Pulmonary artery endothelial cell (primary cell): ENCODE measurements at regions not wholly inside any gene's neighbourhood (a gene's known extent, or its start where the extent isn't known, plus 50 kb on each side); places are given as distances from the start of the nearest gene placed in this dataset.

Experiments
- DNase-seq: peaks from one replicate; pipeline ENCODE4 v3.0.0-alpha.2; 2011; ENCODE audit warnings: low read depth, low spot score

DNA sequence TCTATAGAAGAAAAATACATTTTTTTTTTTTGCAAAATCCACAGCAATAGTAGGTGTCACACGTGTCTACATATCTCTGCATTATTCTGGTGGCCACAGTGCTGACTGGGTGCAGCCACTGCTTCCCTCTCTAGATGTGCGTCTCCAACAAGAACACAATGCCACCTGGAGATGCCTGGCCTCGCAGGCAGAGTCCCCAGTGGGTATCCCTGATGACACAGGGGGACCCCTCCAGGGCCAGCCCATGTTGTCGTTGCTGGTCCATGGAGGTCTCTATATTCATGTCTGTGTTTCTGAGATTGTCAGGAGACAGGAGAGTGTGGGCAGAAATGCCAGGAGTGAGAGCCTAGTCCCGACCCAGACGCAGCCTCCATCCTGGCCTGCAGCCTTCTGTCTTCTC is 345.9 kb upstream of the SHH start:
- no peak for DNase-seq

DNA sequence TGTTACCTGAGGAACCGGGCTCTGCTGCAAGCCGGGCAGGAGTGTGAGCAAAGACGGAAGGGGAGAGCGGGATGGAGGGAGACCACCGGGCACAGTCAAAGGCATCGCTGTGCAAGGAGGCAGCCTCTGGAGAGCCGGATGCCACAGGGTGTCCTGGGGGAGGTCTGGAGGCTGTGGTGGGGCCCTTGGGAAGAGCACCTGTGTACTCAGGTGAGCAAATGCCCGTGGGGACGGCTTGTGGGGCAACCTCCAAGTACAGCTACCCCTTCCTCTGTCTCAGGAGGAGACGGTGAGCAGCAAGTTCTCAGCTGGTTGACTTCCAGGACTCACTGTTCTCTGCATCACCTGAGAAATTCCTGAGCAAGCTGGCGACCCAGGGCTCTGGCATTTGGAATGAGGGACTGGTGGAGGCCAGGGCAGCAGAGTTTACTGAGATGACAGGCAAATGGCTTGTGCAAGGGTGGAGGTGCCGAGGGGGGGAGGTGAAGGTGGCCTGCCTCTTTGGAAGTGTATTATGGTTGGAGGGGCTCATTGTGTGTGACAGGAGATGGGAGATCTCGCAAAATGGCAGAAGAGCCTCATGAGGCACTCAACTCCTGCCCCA is 345.2 kb upstream of the SHH start:
- DNase-seq, result no peak

DNA sequence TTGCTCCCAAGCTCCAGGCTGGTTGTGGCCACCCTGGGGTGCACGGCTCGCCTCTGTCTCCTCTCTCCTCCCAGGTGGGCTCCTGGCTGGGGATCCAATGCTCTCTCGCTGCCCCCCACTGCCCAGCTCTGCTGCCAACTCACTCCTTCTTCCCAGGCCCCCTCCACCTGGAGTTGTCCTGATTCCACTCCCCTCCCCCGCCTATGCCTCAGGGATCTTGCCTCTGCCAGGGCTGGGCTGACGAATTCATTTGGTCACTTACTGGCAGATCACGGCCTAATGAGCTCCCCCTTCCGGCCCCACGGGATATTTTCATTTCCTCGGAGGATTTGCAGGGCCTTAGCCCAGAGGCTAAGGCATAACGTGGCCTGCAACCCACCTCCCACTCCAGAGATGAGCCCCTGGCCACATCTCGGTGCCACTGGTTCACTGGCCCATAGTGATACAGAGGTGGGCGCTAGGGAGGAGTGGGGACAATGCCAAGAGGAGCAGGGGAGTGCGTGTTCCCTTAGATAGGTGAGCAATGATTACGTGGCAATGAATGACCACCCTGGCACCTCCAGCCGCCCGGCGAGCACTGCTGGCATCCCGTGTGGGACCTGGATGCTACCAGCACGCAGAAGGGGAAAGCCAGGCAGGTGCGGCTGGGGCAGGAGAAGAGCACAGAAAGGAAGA is 344.6 kb upstream of the SHH start:
- DNase-seq, result no peak

DNA sequence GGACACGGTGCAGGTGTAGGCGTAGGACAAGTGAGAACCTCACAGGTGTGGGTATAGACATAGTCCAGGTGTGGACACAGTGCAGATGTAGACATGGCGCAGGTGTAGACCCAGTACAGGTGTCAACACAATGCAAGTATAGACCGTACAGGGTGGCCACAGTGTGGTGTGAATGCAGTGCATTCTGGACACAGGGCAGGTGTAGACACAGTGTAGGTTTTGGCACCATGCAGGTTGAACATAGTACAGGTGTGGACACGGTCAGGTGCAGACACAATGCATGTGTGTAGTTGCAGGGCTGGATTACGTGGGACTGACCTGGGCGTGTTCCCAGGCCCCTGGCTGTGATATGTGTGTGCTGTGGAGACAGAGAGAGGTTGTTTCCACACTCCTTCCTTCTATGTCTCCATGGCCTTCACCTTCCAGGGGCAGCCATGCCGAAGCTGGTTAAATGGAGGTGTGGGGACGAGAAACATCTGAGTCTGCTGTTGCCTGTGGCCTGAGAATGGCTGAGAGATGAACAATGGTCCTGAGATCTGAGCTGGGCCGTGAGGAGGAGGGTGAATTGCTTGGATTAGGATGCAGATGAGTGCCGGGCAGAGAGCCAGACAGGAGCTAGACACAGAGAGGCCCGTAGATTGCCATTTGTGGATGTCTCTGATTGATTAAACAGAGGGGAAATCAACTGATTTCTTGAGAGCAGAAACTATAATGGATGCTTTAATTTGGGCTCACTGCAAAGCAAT is 343.9 kb upstream of the SHH start:
- DNase-seq, result no peak

DNA sequence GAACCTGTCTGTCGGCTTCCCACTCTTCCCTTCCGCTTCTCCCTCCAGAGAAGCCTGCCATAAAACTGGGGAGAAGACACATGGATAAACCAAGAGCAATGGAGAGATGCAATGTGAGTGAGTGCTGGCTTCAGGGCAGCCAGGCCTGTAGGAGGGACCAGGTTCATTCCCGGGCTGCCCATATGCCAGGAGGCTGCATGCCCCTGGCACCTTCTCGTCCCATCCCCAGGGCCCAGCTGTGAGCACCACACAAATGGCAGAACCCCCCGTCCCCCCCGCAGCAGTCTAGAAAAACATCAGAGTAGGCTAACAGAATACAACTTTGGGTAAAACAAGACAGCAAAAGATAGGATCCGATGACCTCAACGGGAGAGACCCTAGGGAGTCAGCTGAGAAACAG is 341.3 kb upstream of the SHH start:
- DNase-seq, result no peak

DNA sequence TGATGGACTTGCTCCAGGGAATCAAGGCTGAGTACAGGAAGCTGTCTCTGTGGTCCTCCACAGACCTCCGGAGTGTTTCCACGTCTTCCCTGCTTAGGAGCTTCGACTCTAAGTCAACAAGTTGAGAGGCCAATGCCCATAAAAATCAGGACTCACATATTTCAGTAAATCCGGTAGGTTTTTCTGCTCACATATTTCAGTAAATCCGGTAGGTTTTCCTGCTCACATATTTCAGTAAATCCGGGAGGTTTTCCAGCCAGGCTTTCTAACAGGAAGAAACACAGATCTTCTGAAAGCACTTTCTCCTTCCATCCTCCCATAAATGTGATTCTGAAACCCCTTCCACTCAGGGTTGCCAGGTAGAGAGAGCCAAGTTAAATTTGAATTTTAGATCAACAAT is 340.1 kb upstream of the SHH start:
- no peak for DNase-seq

DNA sequence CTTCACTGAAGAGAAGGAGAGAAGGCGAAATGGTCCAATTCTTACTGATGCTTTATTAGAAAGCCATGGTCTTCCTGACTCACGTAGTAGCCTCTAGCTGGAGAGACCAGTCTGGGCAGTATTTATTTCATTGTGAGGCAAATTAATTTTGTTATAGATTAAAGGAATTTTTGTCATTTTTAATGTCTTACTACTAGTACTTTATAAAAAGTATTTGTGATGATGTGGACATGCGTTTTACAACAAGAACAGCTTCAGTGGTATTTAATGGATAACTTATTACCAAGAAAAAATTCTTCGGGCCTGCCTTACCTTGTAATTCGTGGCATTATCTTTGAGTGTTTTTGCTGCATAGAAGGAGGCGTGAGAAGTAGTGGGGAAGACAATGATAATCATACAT is 339.4 kb upstream of the SHH start:
- no peak for DNase-seq

DNA sequence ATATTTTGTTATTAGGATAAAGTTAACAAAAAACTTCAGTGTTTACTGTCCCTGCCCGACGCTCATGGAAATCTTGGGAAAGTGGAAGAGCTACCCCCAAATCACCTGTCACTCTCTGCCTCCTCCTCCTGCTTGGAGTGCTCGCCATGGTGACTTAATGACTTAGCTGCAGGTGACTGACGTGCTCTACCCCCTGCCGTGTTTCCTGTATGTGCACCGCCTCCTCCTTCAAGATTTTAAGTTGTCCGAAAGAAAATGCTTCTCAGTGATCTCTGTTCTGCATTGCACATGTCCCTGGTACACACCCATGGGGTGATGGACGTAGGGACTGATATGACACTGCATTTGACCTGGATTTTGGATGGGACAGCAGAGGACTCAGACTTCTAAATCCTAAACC is 338.8 kb upstream of the SHH start:
- no peak for DNase-seq

DNA sequence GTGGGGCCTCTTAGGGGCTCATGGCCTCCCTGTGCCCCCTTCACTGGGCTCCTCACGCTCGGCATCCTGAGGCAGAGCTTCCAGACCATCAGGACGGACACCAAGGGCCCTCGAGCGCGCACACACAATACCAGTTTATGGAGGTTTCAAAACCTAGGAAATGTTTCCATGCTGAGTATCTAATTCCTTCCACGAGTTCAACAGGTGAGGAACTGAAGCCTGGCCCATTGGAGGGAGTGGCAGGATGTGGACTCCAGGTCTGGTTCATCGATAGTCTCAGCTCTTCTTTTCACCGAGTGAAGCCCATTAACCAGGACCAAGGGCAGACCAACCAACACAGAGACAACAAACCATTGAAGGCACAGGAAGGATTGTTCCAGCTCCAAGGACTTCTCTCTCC is 336.7 kb upstream of the SHH start:
- DNase-seq, result no peak

DNA sequence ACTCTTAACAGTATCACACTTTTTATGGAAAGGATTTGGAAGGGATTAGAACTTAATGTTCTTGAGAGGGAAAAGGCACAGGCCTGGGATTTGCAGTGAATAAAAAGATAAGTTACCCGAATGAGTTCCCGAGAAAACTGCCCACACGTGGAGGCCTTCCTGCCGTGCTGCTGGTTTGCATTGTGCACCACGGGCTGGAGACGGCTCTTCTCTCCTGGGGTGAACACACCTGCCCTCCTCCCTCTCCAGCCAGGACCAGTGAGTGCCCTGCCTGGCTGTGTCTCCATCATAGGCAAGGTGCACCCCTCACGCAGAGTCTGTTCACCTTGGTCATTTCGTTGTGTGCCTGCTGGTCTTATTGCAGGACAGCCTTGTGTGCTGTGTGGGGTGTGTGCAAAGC is 336.3 kb upstream of the SHH start:
- no peak for DNase-seq

DNA sequence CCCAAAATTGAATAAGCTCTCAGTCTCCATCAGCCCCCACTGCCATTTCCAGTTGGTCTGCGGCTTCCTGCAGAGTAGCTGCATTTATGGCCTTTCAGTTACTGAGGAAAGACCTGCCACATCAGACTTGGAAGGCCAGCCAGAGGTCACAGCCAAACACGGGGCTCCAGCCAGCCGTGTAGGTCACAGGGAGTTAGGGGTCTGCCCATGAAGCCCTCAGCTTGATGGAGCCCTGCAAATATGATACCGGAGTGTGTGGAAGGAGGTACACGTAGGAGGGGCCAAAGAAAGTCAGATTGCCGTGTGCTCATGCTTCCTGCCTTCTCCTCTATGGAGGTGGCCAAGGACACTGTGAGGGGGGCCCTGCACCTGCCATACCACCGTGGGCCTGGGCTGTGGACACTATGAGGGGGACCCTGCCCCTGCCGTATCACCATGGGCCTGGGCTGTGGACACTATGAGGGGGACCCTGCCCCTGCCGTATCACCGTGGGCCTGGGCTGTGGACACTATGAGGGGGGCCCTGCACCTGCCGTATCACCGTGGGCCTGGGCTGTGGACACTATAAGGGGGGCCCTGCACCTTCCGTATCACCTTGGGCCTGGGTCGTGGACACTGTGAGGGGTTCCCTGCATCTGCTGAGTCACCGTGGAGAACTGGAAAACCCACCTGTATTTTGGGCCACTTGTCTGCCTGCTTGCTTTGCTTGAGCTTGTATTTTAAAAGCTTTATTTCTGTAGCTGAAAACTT is 335.7 kb upstream of the SHH start:
- no peak for DNase-seq

DNA sequence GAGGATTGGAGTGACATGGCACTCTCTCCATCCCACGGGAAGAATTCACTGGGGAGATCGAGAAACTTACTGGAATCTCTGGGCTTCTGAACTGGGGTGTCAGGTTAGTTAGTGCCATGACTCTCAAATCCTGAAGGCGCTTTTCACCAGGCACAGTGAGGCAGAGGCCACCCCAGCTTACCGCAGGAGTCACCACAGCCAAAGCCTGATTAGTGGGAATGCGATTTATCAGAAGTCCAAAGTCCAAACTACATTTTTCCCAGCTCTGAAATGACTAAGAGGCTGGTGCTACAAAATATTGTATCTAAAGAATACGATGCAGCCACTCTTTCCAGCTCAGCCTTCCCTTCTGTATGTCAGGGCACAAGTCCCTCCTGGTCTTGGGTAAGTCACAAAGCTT is 334.8 kb upstream of the SHH start:
- no peak for DNase-seq

DNA sequence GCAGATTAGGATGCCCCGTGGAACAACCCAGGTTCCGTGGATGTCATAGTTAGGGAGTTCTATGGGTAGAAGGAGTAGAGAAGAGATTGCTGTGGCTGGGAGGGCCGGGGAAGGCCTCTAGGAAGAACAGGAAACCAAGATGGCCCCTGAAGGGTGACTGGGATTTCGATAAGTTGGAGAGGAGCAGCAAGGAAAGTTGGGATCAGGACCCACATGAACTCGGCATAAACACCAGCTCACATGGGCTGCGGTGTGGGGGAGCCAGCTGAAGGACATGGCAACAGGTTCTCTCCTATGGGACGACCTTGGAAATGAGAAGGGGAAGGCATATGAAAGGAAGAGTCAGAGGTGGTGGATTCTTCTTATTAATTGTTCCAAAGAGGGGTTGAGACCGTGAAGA is 333.7 kb upstream of the SHH start:
- DNase-seq, result no peak

DNA sequence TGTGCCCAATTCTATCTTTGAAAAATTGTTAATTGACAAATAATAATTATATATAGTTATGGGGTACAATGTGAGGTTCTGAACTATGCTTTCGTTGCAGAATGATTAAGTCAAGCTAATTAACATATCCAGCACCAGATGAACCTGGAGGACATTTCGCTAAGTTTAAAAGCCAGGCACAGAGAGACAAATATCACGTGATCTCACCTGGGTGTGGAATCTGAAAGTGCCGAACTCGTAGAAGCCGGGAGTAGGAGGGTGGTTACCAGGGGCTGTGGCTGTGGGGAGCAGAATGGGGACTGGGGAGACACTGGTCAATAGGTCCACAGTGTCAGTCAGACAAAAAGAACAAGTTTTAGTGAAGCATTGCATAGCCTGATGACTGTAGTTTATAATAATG is 332.9 kb upstream of the SHH start:
- no peak for DNase-seq

DNA sequence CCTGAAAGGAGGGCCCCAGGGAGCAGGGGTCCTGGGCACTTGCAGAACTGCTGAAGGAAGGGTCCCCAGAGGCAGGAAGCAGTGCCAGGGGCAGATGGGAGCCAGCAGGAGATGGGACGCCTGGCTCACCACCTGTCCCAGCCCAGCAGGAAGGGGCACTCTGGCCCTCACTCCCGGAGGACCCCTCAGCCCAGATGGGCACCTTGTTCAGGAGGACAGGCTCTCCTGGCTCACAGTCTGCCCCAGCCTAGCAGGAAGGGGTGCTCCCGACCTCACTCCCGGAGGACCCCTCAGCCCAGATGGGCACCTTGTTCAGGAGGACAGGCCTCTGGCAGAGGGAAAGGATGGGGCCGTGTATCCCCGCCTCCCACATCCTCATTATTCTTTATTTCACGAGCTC is 331.4 kb upstream of the SHH start:
- DNase-seq, result no peak

DNA sequence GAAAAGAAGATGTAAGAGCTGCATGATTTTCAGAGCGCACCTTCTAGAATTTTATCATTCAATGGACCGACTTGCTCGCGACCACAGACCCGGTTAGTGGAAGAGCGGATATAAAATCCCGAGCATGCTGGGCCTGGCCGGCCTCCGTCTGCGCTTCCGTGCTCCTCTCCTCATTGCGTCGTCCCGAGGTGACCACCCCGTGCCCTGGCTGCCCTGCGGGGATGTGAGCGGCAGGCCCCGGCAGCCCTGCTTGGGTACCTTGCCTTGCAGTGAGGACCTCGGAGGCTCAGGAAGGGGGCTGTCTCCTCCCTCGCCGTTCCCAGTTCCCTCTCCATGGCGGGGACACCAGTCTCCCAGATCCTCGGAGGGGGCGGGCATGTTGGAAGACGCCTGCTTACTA is 330.9 kb upstream of the SHH start:
- no peak for DNase-seq

DNA sequence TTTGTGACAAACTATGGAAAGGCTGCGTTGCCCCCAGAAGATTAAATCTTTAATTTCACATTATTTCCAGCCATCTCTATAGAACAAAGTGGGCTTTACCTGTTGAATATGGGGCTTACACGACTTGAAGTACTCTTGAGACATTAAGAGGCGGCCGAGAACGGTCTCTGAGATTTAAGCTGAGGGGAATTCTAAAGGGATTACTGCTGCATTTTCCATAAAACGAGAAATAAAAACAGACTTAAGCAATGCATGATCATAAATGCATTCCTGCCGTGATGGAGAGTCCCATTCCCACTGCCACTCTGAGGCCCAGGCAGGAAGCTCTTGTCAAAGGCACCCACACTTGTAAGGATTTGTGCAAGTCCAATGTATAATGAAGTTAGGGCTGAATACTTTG is 329.7 kb upstream of the SHH start:
- DNase-seq, result no peak

DNA sequence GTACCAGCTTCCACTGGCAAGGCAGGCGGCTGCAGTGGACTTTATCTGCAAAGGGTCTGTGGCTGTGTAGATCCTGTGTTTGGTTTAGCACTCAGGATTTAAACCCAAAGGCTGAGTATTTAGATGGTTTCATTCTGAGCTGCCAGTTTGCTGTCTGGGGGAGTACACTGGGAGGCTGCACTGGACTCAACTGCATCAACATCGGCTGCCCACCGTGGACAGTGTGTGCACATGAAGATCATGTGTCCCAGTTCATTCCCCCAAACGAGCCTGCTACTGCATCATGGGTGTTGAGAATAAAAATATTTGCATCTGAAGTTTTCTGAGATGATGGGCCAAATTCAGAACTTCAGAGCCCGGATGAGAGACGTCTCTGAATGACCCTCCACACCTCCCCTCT is 328.6 kb upstream of the SHH start:
- DNase-seq, result no peak

DNA sequence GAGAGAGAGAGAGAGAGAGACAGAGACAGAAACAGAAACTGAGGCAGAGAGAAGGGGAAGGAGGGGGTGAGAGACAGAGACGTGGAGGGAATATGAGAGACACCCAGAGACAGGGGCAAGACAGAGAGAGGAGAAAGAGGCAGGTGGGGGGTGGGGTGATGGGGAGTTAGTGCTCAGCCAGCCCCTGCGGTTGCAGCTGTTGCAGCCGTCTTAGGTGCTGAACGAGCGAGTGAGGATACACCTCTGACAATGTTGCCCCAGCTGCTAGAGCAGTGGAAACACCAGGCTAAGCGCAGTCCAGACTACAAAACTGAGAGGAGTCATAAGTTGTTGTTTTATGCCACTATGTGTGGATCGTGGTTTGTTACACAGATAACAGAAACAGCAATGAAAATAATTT is 328.2 kb upstream of the SHH start:
- DNase-seq, result no peak

DNA sequence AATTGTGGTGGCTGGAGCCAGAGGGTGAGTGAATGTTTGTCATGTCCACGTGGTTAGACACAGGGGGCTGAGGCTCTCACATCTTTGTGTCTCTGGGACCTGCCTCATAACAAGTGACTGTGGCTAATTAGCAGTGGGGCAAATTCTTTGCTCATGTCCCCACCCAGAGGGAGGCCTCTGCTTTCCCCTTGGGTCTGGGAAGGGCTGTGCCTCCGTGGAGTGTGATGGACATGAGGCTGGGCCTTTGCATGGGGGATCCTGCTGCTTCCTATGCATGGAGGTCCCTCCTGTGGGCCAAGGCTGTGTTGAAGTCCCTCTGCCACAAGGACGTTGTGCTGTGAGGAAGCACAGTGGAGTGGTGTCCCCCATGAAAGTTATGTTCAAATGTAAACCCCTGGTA is 327.4 kb upstream of the SHH start:
- DNase-seq, result no peak

DNA sequence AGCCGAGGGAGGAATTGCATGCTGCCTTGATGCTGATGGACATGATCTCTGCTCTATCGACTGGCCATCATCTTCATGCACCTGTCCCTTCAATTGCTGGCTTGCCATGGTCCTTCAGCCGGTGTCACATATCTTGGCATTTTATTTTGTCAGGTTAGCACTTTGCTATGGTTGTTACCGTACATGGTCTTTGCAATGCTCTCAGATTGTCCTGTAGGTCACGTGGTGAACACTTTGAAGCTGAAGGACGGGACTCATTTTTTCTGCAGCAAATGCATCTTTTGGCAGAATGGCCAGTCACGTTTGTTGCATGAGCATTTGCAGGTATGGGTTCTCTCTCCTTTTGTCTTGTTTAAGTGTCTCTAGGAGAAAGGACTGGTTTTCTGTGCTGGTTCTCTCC is 326.8 kb upstream of the SHH start:
- DNase-seq, result no peak

DNA sequence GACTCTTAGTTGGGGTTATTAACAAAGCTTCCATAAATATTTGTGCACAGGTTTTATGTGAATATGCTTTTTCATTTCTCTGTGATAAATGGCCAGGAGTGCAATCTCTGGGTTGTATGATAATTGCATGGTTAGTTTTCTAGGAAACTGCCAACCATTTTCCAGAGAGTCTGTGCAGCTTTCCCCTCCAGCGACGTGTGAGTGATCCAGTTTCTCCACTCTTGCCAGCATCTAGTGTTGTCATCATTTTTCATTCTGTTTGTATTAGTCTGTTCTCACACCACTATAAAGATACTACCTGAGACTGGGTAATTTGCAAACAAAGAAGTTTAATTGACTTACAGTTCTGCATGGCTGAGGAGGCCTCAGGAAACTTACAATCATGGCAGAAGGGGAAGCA is 319.6 kb upstream of the SHH start:
- no peak for DNase-seq
